ENCODE measurements at regions not wholly inside any gene's neighbourhood (a gene's known extent, or its start where the extent isn't known, plus 50 kb on each side); places are given as distances from the start of the nearest gene placed in this dataset.
A peak's percentile ranks its signal among the peaks of the same experiment; 100 is the strongest.
"Not testable (repeated sequence)": the region's sequence is repeated elsewhere in the genome, so short reads cannot be mapped to it uniquely, and the experiment has no call there.

DNA sequence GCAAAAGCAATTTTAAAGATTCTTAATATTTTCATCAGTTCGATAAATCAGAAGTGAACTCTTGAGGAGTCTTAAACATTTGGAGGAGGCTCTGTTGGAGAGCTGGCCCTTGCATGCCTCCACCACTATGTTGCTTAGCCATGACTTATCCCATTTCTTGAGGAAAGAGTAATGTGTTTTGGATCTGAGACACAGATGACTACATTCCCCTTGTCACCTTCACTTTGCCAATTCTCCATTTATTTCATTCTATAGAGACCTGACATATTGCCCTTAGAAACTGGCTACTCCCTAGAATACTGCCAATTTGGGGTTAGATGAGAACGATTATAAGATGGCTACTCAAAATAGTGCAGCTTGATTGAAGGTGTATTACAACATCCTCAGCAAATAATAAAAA is 157.4 kb upstream of the TMEM260 start:
- no peak for DNase-seq

DNA sequence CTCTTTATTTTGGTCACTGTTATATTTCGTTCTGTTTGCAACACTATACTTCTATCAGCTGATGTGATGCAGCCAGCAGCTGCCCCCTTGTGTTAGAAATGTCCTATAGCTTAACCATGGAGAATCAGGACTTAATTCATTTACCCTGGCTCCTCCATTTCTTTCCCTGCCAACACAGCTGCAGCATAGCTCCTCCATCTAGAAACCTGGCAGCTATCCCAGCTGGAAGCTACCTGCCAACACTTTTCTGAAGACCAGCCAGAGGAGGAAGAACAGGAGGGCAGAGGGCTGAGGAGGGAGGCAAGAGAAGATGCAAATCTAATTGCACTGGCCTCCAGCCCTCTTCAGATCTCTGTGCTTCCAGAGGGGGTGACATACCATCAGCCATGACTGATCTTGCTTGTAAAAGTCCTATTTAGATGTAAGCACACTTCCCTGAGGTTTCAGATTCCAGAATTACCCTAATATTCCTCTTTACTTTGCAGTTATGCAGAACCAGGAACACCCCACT is 156.8 kb upstream of the TMEM260 start:
- peak in 10 of 14 donors; percentile 4 to 81 (median 32) for DNase-seq

DNA sequence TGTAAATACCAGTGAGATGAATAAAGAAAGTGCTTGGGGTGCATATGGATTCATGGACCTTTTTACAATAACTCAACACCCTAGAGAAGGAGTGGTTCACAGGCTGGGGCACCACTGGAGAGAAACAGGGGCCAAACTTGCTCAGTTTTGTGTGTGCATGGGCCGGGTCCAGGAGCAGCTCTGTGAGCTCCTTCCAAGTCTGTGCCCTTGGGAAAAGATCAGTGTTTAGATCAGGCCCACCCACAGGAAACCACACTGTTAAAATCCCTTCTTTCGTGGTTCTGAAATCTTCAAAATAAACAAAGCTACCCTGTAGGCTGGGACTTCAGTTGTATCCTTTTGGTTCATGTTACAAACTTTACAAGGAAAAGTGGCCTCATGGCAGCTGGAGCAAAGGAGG is 156.1 kb upstream of the TMEM260 start:
- DNase-seq = no peak

DNA sequence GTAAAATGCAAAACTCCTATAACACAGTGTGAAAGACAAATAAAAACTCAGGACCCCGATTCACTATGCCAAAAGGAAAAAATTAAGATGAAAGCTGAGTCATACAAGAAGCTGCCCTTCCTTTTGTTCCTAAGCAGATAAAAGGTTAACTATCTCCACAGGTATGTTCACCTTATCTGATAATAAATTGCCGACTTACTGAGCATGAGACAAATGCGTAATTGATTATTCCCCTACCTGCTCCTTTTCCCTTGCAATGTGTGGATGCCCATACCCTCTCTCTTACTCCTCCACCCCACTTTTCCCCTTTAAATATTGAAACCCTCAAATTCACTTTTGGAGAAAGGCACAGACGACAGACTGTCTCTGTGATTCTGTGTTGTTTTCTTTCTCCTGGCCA is 148.6 kb upstream of the TMEM260 start:
- DNase-seq = no peak

DNA sequence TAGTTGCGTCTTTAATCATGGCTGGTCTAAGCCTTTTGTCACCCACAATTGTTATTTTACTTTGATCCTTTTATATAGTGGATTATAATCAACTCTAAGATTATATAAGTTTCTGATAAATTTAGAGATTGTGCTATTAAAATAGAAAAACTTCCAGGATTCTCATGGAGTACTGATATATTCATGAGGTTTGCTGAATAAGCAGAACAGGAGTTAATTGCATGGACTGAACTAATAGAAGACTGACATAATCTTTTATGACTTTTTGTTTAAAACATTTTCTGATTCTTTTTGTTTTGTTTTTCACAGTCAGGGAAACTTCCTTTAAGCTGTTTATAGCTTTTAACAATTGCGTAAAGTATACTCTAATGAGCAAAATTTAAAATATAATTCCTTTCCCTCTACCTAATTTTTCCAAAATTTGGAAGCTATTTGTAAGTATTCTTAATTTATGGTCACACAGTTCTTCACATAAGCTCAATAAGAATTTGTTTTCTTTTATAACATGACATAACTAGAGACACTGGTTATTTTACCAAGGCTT is 129.9 kb upstream of the TMEM260 start:
- DNase-seq = no peak

DNA sequence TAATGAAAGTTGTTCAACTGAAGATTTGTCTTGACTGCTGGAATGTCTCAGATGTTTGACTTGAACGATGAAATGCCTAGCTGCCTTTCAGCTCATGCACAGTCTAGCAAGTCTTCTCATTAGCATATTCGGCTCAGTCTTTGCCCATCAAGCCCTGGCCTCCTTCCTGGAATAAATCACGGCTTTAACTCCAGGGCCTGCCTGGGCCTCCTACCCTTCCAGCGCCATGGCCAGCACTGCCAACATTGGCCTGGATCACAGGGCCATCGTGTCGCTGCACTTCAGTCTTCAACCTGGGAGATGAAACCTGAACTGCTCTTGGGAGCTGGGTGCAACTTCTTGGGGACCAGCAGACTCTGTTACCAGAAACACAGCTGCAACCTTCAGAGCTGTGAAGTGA is 126.7 kb upstream of the TMEM260 start:
- no peak for DNase-seq

DNA sequence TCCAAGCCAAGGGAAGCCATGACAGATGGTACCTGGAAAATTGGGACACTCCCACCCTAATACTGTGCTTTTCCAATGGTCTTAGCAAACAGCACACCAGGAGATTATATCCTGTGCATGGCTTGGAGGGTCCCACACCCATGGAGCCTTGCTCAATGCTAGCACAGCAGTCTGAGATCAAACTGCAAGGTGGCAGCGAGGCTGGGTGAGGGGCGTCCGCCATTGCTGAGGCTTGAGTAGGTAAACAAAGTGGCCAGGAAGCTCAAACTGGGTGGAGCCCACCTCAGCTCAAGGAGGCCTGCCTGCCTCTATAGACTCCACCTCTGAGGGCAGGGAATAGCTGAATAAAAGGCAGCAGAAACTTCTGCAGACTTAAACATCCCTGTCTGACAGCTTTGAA is 124.9 kb upstream of the TMEM260 start:
- DNase-seq = not testable (repeated sequence)

DNA sequence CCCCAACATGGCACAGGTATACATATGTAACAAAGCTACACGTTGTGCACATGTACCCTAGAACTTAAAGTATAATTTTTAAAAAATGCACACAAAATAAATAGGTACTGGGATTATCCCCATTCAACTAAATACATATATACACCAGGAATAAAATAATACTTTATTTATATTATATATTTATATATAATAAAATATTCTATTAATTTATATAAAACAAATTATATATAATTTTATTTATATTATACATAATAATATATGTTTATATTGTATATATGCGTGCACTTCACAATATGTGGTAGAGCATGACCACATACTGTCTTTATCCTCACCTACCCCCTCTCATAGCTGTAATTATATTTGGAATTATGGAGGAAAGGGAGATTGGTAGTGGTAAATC is 119.1 kb upstream of the TMEM260 start:
- DNase-seq = no peak

DNA sequence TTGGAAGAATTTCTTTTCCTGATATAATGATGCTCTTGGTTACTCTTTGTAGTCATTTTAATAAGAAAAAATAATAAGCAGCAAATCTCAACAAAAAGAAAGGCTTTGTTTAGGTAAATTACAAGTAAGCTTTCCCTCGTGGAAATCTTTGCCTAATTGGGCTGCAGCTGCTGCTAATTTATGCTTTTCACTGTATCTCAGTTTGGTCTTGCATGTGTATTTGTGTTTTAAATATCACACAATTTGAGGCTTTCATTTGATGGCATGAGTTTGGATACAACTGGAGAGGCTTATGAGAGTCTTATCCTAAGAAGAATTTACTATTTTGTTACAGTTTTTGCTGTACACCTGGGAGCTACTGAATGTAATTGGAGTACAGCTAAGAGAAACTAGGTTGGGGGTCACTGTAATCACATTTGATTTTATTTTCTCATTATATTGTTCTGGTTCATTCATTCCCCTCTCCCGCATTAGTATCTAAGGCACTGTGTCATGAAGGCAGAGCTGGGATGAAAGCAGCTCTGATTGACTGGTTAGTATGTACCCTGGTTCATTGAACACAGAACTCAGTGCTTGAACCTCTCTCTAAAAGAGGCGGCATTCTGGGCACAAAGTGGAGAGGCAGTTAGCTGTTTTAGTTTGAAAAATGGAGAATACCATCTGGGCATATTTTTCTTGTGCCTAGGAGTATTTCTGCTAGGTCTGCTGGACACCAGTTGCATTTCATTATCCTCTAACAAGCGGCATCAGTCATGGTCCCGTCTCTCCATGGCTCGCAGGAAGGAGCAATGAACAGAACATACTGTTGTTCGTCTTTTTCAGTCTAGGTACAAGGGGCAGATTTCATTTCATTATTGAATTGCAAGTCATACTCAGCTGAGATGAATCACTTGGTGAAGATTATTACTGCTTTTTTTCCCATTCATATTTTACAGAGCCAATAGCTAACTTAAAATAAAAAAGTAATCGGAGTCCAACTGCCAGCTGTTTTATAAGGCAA is 118.0 kb upstream of the TMEM260 start:
- no peak for DNase-seq

DNA sequence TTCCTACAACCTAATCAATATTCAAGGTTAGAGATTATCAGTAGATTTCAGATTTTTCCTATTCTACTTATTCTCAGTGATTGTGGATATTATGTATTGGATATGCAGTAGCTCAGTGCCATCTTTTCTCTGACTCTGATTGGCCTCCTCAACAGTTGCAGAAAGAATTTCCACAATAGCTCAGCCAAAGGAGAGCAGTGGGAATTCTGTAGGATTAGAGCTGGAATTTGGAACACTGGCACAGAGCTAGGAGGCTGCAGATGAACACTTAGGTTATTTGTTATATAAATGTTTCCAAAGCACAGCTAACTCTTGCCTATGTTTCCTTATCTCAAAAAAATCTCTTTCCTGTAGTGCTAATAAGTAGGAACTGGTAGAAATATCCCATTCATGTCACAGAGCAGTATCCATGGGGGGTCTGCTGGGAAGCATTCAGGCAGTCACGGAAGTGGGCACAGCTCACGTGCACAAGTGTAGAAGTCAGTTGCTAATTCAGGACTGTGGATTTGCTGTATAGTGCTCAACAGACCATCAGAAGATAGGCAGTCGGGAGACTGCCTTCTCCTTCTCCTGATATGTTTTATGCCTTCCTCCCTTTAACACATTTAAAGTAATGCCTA is 116.2 kb upstream of the TMEM260 start:
- no peak for DNase-seq

DNA sequence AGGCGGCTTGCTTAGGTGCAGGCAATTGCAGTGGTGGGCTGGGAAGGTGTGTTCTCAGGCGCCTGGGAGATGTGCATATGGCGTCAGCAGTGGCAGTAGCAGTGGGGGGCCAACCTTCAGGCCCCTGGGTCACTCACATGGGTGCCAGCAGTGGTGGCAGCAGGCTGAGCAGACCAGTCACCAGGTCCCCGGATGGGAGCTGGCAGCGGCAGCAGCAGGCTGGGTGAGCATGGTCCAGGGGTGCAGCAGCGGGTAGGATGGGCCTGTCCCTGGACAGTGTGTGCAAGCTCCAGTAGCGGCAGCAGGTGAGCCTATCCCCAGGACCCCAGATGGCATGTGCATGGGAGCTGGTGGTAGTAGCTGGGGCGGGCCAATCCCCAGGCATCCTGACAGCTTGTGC is 108.5 kb upstream of the TMEM260 start:
- no peak for DNase-seq

DNA sequence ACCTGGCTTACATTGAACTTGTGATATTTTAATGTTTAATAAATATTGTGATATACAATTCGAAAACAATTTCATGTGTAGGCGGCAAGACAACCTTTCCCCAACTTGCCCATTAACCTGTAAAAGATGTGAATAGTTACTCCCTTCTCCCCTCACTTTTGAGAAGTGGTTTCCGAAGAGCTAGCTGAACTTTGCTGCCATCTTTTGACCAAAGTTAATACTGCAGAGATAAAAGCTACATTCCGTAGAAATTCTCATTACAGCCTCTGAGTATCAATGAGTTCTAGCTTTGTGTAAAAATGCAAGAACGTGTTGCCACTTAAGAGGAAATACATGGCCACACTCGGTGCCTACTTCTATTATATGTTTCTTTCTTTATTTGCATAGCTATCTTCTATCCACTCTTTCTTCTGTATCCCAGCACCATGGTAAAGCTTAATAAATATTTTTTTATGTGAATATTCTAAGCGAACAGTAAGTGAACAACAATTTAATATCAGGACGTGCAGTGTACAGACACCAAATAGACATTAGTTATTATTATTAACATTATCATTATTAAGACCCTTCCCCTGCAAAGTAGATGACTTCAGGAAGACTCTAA is 105.1 kb upstream of the TMEM260 start:
- peak in 1 of 14 donors; percentile 23 for DNase-seq

DNA sequence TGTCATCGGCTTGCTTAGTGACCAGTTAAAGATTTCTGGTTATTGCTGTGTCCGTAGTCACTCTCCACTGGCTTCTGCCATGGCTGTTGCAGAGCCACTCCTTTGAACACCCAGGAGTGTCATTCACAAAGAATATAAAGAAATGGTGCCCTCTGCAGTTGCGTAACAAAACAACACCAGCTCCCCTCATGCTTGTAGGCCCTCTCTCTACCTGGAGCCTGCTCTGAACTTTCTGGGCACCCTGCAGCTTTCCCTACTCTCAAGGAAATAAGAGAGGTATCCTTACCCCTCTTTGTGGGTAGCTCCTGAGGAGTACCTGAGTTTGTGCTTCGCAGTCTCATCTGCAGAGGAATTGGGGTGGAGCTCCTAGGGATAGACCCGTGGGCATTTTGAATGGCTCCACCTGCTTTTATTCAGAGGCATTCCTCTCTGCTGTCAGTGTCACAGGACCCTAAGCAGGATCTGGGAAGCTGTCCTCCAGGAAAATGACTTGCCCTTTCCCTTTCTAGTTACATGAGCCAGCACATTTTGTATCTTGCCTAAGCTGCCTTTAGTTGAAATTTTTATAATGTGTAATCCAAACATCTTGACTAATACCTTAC is 97.2 kb upstream of the TMEM260 start:
- no peak for DNase-seq

DNA sequence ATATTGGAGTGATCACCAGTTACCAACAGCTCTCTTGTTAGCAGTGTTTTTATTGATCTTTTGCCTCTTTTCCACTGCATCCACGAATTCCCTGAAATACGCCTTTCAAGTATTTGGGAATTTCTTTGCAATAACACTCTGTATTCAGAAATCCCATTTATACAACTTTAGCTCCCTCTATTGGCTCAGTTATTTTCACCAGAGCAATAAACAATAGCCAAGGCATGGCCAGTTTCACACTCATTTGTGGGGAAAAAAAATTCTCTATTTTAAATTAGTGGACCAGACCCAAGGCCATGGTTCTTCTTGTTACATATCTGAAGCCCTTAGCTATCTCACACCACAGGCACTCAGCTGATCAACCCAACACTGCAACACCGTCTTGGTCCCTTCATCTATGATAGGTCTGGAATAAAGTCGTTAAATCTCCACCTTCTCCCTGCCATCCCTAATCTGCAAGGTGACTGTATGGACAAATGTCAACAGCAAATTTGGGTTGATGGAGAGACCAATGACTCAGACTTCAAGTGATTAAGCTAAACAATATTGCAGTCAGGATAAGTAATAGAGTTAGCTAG is 92.4 kb upstream of the TMEM260 start:
- DNase-seq = no peak

DNA sequence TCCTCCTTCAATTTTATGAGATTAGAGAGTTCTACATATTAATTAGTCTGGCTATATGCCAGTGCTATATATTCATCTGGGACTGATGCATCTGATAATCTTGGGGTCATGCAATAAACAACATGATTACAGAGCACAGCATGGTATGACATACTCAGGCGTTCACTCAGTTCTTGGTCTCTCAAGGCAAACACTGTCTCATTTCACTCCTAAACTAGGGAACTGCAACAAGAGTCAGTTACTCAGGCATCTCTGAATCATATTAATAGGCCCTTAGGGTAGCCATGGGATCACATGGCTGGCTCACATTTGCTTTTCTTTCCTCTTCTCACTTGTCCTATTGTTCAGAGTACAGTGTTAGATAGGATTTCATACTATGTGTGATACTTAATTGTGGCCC is 91.8 kb upstream of the TMEM260 start:
- DNase-seq = no peak

DNA sequence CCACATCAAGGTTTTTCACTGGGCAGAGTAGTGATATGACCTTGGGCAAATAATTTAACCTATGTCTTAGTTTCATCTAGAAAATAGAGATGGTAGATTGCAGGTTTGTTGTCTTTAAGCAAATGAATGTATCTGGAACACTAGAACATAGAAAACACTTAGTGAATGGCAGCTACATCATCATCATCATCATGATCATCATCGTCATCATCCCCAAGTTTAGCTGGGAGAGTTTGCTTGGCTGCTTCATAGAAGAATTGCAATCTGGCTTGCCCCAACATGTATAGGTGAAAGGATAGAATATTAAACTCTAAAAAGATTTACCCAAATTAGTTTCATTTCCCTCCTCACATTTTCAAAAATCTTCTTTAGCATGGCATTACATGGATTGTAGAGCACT is 91.3 kb upstream of the TMEM260 start:
- DNase-seq = no peak

DNA sequence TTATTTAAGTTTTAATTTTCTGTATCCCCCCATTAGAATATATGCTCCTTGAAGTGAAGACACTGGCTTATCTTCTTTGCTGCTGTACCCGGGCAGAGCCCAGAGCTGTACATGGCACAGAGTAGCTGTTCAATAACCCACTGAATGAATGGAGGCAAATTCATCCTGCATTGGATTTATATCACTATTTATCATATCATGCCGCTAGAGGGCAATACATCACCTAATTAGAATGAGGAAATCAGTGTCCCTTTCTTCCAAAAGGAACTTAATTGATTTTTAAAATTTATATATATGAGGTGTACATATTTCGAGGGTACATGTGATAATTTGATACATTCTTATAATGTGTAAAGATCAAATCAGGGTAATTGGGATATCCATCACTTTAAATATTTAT is 89.2 kb upstream of the TMEM260 start:
- DNase-seq = no peak

DNA sequence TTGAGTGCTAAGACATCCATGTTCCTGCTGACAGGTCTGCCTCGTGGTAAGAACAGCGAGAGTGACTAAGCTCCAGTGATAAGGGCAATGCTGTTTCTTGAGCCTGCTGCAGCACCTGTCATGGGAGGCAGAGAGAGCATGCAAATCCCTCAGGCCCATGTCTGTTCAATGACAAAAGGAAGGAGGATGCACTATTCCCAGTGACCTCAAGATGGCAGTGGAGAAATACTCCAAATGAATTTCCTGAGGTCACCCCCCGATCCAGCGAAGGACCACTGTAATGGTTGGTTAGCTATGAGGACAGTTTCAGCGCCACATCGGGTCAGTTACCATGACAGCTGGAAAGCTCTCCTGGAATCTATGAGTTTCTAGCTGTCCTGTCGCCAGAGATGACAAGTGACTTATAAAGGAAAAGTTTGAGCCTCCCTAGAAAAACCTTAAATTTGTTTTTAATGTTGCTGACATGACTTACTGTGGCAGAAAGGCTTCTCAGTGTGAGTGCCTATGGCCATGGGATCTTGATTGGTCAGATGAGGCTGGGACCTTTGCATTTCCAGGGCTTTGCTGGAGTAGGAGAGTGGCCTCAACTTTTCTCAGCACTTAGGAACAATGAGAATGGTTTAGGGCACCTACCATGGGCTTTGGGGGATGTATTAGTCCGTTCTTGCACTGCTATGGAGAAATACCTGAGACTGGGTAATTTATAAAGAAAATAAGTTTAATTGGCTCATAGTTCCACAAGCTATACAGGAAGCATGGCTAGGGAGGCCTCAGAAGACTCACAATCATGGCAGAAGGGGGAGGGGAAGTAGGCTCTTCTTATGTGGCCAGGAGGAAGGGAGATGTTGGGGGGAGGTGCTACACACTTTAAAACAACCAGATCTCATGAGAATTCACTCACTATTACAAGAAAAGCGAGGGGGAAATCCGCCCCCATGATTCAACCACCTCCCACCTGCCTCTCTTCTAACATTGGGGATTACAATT is 88.0 kb upstream of the TMEM260 start:
- peak in 6 of 14 donors; percentile 3 to 39 (median 10) for DNase-seq

DNA sequence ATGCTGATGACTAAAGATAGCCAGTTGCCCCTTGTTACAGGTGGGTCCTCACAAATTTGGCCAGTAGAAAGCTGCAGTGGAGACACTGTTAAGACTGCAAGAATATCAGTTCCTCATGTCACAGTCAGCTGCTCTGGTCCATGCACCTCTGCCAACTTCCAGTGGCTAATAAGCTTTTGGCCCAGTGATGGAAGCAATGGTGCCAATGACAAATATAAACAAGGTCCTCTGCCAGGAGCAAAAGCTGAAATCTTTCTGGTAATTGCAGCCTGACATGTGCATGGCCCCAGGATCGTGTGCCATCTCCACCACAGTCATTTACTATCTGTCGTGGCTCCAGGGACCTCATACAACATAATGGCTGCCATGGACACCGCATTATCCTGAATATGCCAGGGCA is 85.4 kb upstream of the TMEM260 start:
- peak in 3 of 14 donors; percentile 4 to 51 (median 6) for DNase-seq

DNA sequence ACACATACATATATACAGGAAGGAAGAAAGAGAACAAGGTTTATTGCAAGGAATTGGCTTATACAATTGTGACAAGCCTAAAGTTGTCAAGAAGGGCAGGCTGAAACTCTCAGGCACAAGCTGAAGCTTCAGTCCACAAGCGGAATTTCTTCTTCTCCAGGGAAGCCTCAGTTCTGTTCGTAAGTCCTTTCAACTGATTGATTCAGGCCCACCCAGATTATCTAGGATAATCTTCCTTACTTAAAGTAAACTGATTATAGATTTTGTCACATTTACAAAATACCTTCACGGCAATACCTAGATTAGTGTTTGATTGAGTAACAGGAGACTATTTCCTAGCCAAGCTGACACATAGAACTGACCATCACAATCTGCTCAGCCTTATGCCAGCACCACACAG is 81.5 kb upstream of the TMEM260 start:
- no peak for DNase-seq
